HepG2 (cell line): ENCODE measurements at regions not wholly inside any gene's neighbourhood (a gene's known extent, or its start where the extent isn't known, plus 50 kb on each side); places are given as distances from the start of the nearest gene placed in this dataset.

Experiments used
- ATAC-seq: fragments of 200-7000 bp; cut with Tn5 transposase; 3 replicates; pipeline ENCODE4 v1.9.1; 2020; ENCODE audit warnings: mild to moderate bottlenecking, moderate library complexity
- BruUV-seq: library from RNA; stranded (reverse); fragments of 400-500 nt; replicated peaks from 2 replicates; lab custom pipeline; 2021; lab: Mats Ljungman, UMichigan
- CTCF ChIA-PET: fragments of 300-600 bp; formaldehyde crosslinking; extraction: SDS; loops from one replicate; lab custom pipeline; 2021; ENCODE audit warnings: low total read pairs, inconsistent platforms, low intra/inter-chr PET ratio; lab: Yijun Ruan, JAX
- POLR2A ChIA-PET: fragments of 350-600 bp; sonication (Branson Sonifier 250); formaldehyde crosslinking; loops from one replicate; lab custom pipeline; 2020; ENCODE audit warnings: antibody characterized with exemption, inconsistent platforms; lab: Yijun Ruan, JAX
- DNase-seq: peaks from one replicate; pipeline ENCODE4 v3.0.0-alpha.2; 2015; ENCODE audit warnings: low spot score
- FAIRE-seq: peaks from 3 replicates; lab custom pipeline; 2011; peaks lifted over from hg19 to GRCh38; lab: Jason Lieb, UNC
- H2AFZ ChIP-seq: one replicate; pipeline ENCODE4 v1.6.1; 2011; ENCODE audit warnings: low read length, inconsistent platforms
- H3K27ac ChIP-seq: fragments of 300-600 bp; 3 replicates; pipeline ENCODE4 v1.8.0; 2011; ENCODE audit warnings: mixed run types, mild to moderate bottlenecking, mixed read lengths, low read length, inconsistent platforms; ENCODE audit not compliant: insufficient read depth; ENCODE audit errors: extremely low read length
- H3K27me3 ChIP-seq, 2 experiments: fragments of 200-600 bp in 1 of 2; 2 replicates in 1 of 2; 3 replicates in 1 of 2; pipeline versions ENCODE4 v1.6.0 to v1.8.0; 2011; ENCODE audit warnings: low read length in 2 of 2, mild to moderate bottlenecking in 2 of 2, moderate library complexity in 2 of 2, inconsistent platforms in 1 of 2; ENCODE audit not compliant: insufficient read depth in 2 of 2, control insufficient read depth in 1 of 2
- H3K36me3 ChIP-seq, 2 experiments: fragments of 200-600 bp in 1 of 2; replicated peaks in 1 of 2; 2 replicates in 1 of 2; 3 replicates in 1 of 2; pipeline versions ENCODE4 v1.5.1 to v1.8.0; 2011; ENCODE audit warnings: low read length in 2 of 2, inconsistent platforms in 1 of 2; ENCODE audit not compliant: insufficient read depth in 2 of 2, control insufficient read depth in 1 of 2
- H3K4me1 ChIP-seq: 2 replicates; pipeline ENCODE4 v1.5.1; 2012; ENCODE audit warnings: low read length, inconsistent platforms; ENCODE audit not compliant: insufficient read depth
- H3K4me2 ChIP-seq: 2 replicates; pipeline ENCODE4 v1.6.0; 2011; ENCODE audit warnings: low read depth, low read length, inconsistent platforms
- H3K4me3 ChIP-seq, 3 experiments: fragments of 200-600 bp in 1 of 3; sonication (generic), shearing (Covaris generic) in 1 of 3; replicated peaks in 1 of 3; 2 replicates each; pipeline ENCODE4 v1.5.1; 2011 to 2016; ENCODE audit warnings: low read length in 3 of 3, inconsistent platforms in 2 of 3, low read depth in 2 of 3, mild to moderate bottlenecking in 2 of 3, control low read depth in 1 of 3, mixed read lengths in 1 of 3; ENCODE audit not compliant: insufficient read depth in 1 of 3
- H3K79me2 ChIP-seq: one replicate; pipeline ENCODE4 v1.6.1; 2011; ENCODE audit warnings: low read length, inconsistent platforms; ENCODE audit not compliant: insufficient read depth
- H3K9ac ChIP-seq: 2 replicates; pipeline ENCODE4 v1.6.0; 2011; ENCODE audit warnings: mild to moderate bottlenecking, low read depth, low read length, inconsistent platforms; ENCODE audit not compliant: insufficient read depth
- H3K9me3 ChIP-seq: 2 replicates; pipeline ENCODE4 v1.5.1; 2012; ENCODE audit warnings: mild to moderate bottlenecking, low read length
- H4K20me1 ChIP-seq: 2 replicates; pipeline ENCODE4 v1.6.0; 2011; ENCODE audit warnings: inconsistent platforms, mild to moderate bottlenecking, low read length, moderate library complexity; ENCODE audit not compliant: insufficient read depth
- BCL3 ChIP-seq: sonication (generic); formaldehyde crosslinking; IDR thresholded peaks from 2 replicates; pipeline ENCODE4 v1.5.1; 2020; ENCODE audit warnings: mild to moderate bottlenecking, missing genetic modification reagents, moderate library complexity
- HMG20B ChIP-seq: conservative IDR thresholded peaks from 2 replicates; pipeline ENCODE4 v1.6.1; 2016; ENCODE audit warnings: missing genetic modification reagents, missing compliant biosample characterization
- NR2C2 ChIP-seq: sonication (generic); formaldehyde crosslinking; IDR thresholded peaks from 2 replicates; pipeline ENCODE4 v1.4.0; 2020; ENCODE audit warnings: missing genetic modification reagents, mild to moderate bottlenecking, moderate library complexity, borderline replicate concordance
- PHF8 ChIP-seq: sonication (generic); formaldehyde crosslinking; IDR thresholded peaks from 2 replicates; pipeline ENCODE4 v1.5.0; 2020; ENCODE audit warnings: missing genetic modification reagents
- SALL1 ChIP-seq: sonication (generic); formaldehyde crosslinking; IDR thresholded peaks from 2 replicates; pipeline ENCODE4 v1.8.0; 2022; ENCODE audit warnings: mild to moderate bottlenecking, missing genetic modification reagents
- SAP130 ChIP-seq: IDR thresholded peaks from 2 replicates; pipeline ENCODE4 v1.6.1; 2016; ENCODE audit warnings: low read depth
- SIX4 ChIP-seq: sonication (generic); formaldehyde crosslinking; IDR thresholded peaks from 2 replicates; pipeline ENCODE4 v1.4.0; 2020; ENCODE audit warnings: missing genetic modification reagents
- SSRP1 ChIP-seq: IDR thresholded peaks from 2 replicates; pipeline ENCODE4 v1.6.1; 2016; ENCODE audit warnings: control low read depth
- ZNF235 ChIP-seq: sonication (generic); formaldehyde crosslinking; IDR thresholded peaks from 2 replicates; pipeline ENCODE4 v1.8.1; 2023; ENCODE audit warnings: mild to moderate bottlenecking, missing genetic modification reagents, borderline replicate concordance
- ZNF281 ChIP-seq: sonication (generic); formaldehyde crosslinking; IDR thresholded peaks from 2 replicates; pipeline ENCODE4 v1.4.0; 2020; ENCODE audit warnings: missing genetic modification reagents, borderline replicate concordance
- ZNF569 ChIP-seq: sonication (generic); formaldehyde crosslinking; IDR thresholded peaks from 2 replicates; pipeline ENCODE4 v1.5.0; 2020; ENCODE audit warnings: mild to moderate bottlenecking, missing genetic modification reagents, moderate library complexity, borderline replicate concordance
- ZNF644 ChIP-seq: IDR thresholded peaks from 2 replicates; pipeline ENCODE4 v1.6.1; 2016; ENCODE audit warnings: low read depth
- ZNF710 ChIP-seq: sonication (generic); formaldehyde crosslinking; IDR thresholded peaks from 2 replicates; pipeline ENCODE4 v1.5.0; 2020; ENCODE audit warnings: mild to moderate bottlenecking, missing genetic modification reagents, borderline replicate concordance
- ZNF768 ChIP-seq: sonication (generic); formaldehyde crosslinking; IDR thresholded peaks from 2 replicates; pipeline ENCODE4 v1.4.0; 2020; ENCODE audit warnings: missing genetic modification reagents
- WGBS: methylation state at CpG from one replicate; pipeline ENCODE4 v1.1.6; 2017; ENCODE audit warnings: low lambda C conversion rate; 5-methylcytosine and 5-hydroxymethylcytosine counted together
- in situ Hi-C: cut with HindIII; loops from 2 replicates; pipeline ENCODE4 v1.10.0; 2017; ENCODE audit warnings: low pct_unique_long_range_greater_than_20kb; ENCODE audit not compliant: extremely low pct_ligation_motif_present
- intact Hi-C: fragments of 100-400 bp; cut with micrococcal nuclease; formaldehyde crosslinking; loops from one replicate; pipeline ENCODE4 v1.10.0; 2022; ENCODE audit not compliant: unreplicated experiment

GRCh38 chr18:22685788-22686187 is 247.3 kb upstream of the RBBP8 start (continued):
- TF ChIP-seq BCL3 (CRISPR knock-in tag), result no peak
- TF ChIP-seq SAP130, result no peak
- TF ChIP-seq HMG20B, result no peak
- TF ChIP-seq ZNF644 (CRISPR knock-in tag), result no peak
- no peak for TF ChIP-seq SALL1
- no peak for TF ChIP-seq ZNF569 (CRISPR knock-in tag)

- DNase-seq, result no peak
- Histone ChIP-seq H3K27ac (no peak overlapping the region), H3K79me2 (no peaks in the 10 kb centered on the region), H2AFZ (no peak overlapping the region), H3K36me3 (no peaks in the 10 kb centered on the region), H3K4me2 (no peak overlapping the region), H3K9ac (no peak overlapping the region), H3K9me3 (peaks cover 8% of the 10 kb centered on the region; the same call in 1 of the 2 replicates), H3K27me3 (no peaks in the 10 kb centered on the region), H3K4me3 (no peak overlapping the region), H4K20me1 (no peaks in the 10 kb centered on the region), H3K4me1 (peaks cover 11% of the 10 kb centered on the region)
- CTCF ChIA-PET, result no interaction called here
- no peak for TF ChIP-seq ZNF235
- TF ChIP-seq ZNF710 (CRISPR knock-in tag), result no peak
- TF ChIP-seq SIX4 (CRISPR knock-in tag), result no peak
- no peak for TF ChIP-seq PHF8 (CRISPR knock-in tag)
- no peak for TF ChIP-seq NR2C2 (CRISPR knock-in tag)
- no peak for TF ChIP-seq ZNF281 (CRISPR knock-in tag)
- no peak for TF ChIP-seq ZNF768 (CRISPR knock-in tag)
- TF ChIP-seq SSRP1 (CRISPR knock-in tag), result no peak
- WGBS, result 10% methylated on average over 3 of the region's 3 CpGs
- ATAC-seq, result no peak
- in situ Hi-C loops, result no loop called here
- no TSS peak for BruUV-seq
- intact Hi-C loops, result no loop called here
- POLR2A ChIA-PET, result no interaction called here
- no peak for FAIRE-seq
These were observed 245.0 kb upstream of the RBBP8 start for GRCh38 chr18:22687892-22688680.
